Esophagus squamous epithelium (tissue), 5 donors: ENCODE measurements at regions not wholly inside any gene's neighbourhood (a gene's known extent, or its start where the extent isn't known, plus 50 kb on each side); places are given as distances from the start of the nearest gene placed in this dataset.

Experiments
- DNase-seq: peaks from one replicate; lab custom pipeline; 2025; lab: John Stamatoyannopoulos, UW
- H3K27ac ChIP-seq, 4 donors: fragments of 200-600 bp; sonication (generic); one replicate each; pipeline ENCODE4 v1.5.1; 2016 to 2019; ENCODE audit warnings: mild to moderate bottlenecking in 1 of 4
- H3K27me3 ChIP-seq, 4 donors: fragments of 200-600 bp; sonication (generic); 1 replicate in 3 of 4; 2 replicates in 1 of 4; pipeline versions ENCODE4 v1.5.1 to v1.6.0; 2017 to 2021; ENCODE audit warnings: antibody characterized with exemption in 1 of 4
- H3K36me3 ChIP-seq, 3 donors: fragments of 200-600 bp; sonication (generic); one replicate each; pipeline ENCODE4 v1.5.1; 2016 to 2019
- H3K4me1 ChIP-seq, 3 donors: fragments of 200-600 bp; sonication (generic); one replicate each; pipeline ENCODE4 v1.5.1; 2017 to 2019
- H3K4me3 ChIP-seq, 4 donors: fragments of 200-600 bp; sonication (generic); 1 replicate in 3 of 4; 2 replicates in 1 of 4; pipeline ENCODE4 v1.5.1; 2016 to 2019; ENCODE audit warnings: mild to moderate bottlenecking in 2 of 4, moderate library complexity in 1 of 4
- H3K9me3 ChIP-seq, 3 donors: fragments of 200-600 bp; sonication (generic); one replicate each; pipeline ENCODE4 v1.5.1; 2016 to 2019
- CTCF ChIP-seq, 6 experiments: fragments of 450-650 bp in 4 of 6; fragments of 200-600 bp in 2 of 6; sonication (generic) in 2 of 6; IDR thresholded peaks; one replicate each; pipeline ENCODE4 v1.5.1; 2016 to 2019; ENCODE audit warnings: antibody characterized with exemption in 6 of 6, mild to moderate bottlenecking in 4 of 6, moderate library complexity in 4 of 6
- POLR2A ChIP-seq, 4 donors: fragments of 450-650 bp; IDR thresholded peaks; one replicate each; pipeline ENCODE4 v1.6.1; 2017; ENCODE audit warnings: antibody characterized with exemption in 4 of 4, mild to moderate bottlenecking in 4 of 4, moderate library complexity in 3 of 4
- WGBS, 2 donors: methylation state at CpG; one replicate each; pipeline ENCODE4 v1.1.5; 2018; 5-methylcytosine and 5-hydroxymethylcytosine counted together
- intact Hi-C: fragments of 100-400 bp; cut with DNase I; formaldehyde crosslinking; loops from one replicate; pipeline ENCODE4 v1.15.0; 2022
- donor health status: DM: yes; HTN: yes; CAD: no.

GRCh38 chr10:124237282-124237961 lies 144.0 kb upstream of the CHST15 start:
- Histone ChIP-seq H3K4me1 (no peaks in the 10 kb centered on the region), H3K4me3 (no peak overlapping the region), H3K27ac (no peak overlapping the region), H3K27me3 (no peaks in the 10 kb centered on the region), H3K9me3 (no peaks in the 10 kb centered on the region), H3K36me3 (no peaks in the 10 kb centered on the region)
- DNase-seq: no peak
- intact Hi-C loops: no loop called here
- no peak for TF ChIP-seq POLR2A (IDR thresholded peaks at IDR 0.05)
- no peak for TF ChIP-seq CTCF (IDR thresholded peaks at IDR 0.05)
- WGBS, 2 donors: 65% methylated on average over 3 of the region's 3 CpGs

- DNase-seq: no peak
- Histone ChIP-seq H3K27me3 (no peaks in the 10 kb centered on the region), H3K4me1 (no peaks in the 10 kb centered on the region), H3K4me3 (no peak overlapping the region), H3K9me3 (no peaks in the 10 kb centered on the region), H3K27ac (no peak overlapping the region), H3K36me3 (no peaks in the 10 kb centered on the region)
- 81 to 89% methylated on average over 7 of the region's 7 CpGs for WGBS, 2 donors
- TF ChIP-seq CTCF (IDR thresholded peaks at IDR 0.05) (no peak), POLR2A (IDR thresholded peaks at IDR 0.05) (no peak)
- intact Hi-C loops: no loop called here
These were observed 143.4 kb upstream of the CHST15 start for GRCh38 chr10:124236816-124237215.

GRCh38 chr10:124236136-124236535 lies 142.7 kb upstream of the CHST15 start:
- no peaks in the 10 kb centered on the region for H3K36me3 ChIP-seq
- no peaks in the 10 kb centered on the region for H3K9me3 ChIP-seq
- H3K27me3 ChIP-seq: no peaks in the 10 kb centered on the region
- H3K4me1 ChIP-seq: no peaks in the 10 kb centered on the region
- no peak overlapping the region for H3K27ac ChIP-seq
- 58 to 59% methylated on average over 2 of the region's 2 CpGs for WGBS, 2 donors
- H3K4me3 ChIP-seq: no peak overlapping the region
- TF ChIP-seq CTCF (IDR thresholded peaks at IDR 0.05) (no peak), POLR2A (IDR thresholded peaks at IDR 0.05) (no peak)
- intact Hi-C loops: no loop called here
- no peak for DNase-seq

DNA sequence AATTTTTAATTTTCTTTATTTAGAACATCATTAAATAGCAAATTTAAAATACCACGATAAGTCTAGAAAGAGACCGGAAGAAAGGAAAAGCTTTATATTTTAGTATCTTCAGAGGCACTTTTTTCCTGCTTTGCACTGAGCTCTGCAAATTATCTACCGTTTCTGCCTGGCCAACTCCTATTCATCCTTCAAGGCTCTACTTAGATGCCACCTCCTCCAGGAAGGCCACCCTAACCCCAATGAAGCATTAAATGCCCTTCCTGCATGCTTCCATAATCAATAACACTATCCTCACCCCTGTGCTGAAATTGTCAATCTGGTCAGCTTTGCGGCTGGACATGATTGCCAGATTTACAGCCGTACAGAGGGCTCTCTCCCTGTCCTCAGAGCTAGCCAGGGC lies 141.8 kb upstream of the CHST15 start:
- H3K4me1 ChIP-seq: no peaks in the 10 kb centered on the region
- TF ChIP-seq CTCF (IDR thresholded peaks at IDR 0.05) (no peak), POLR2A (IDR thresholded peaks at IDR 0.05) (no peak)
- 90 to 94% methylated on average over 5 of the region's 5 CpGs for WGBS, 2 donors
- H3K9me3 ChIP-seq: no peaks in the 10 kb centered on the region
- intact Hi-C loops: no loop called here
- H3K4me3 ChIP-seq: no peak overlapping the region
- no peak for DNase-seq
- no peak overlapping the region for H3K27ac ChIP-seq
- H3K27me3 ChIP-seq: no peaks in the 10 kb centered on the region
- no peaks in the 10 kb centered on the region for H3K36me3 ChIP-seq

DNA sequence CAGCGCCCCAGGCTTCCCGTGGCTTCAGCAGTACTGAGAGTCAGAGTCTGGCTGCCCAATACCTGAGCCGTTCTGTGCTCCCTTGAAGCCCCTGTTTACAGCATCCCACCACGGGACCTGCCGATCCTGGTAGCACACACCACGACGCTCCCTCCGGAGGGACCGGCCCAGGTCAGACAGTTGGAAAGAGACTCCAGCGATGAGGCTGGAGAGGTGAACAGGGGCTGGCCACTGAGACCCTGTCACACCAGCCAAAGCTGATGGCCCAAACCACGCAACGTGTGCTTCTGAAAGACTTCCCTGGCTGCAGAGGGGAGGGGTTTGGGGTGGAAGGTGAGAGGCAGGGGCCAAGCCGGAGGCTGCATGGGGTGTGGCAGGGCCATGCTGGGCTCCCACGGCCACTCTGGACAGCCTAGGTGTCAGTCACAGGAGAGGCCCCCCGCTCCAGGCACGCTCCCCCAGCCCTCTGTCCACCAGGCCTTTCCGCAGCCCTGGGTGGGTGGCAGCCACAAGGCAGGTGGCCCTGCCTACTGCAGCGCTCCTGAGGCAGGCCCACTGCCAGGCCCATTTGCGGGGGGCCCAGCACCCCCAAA lies 140.2 kb upstream of the CHST15 start:
- Histone ChIP-seq H3K27me3 (no peaks in the 10 kb centered on the region), H3K27ac (no peak overlapping the region), H3K36me3 (no peaks in the 10 kb centered on the region), H3K4me1 (no peaks in the 10 kb centered on the region), H3K4me3 (no peak overlapping the region), H3K9me3 (peaks cover 0 to 3% (median 0%) of the 10 kb centered on the region in 3 donors)
- TF ChIP-seq POLR2A (IDR thresholded peaks at IDR 0.05) (no peak), CTCF (IDR thresholded peaks at IDR 0.05) (no peak)
- no peak for DNase-seq
- intact Hi-C loops: no loop called here
- WGBS, 2 donors: 92 to 100% methylated on average over 1 to 2 of the region's 19 CpGs
